HG03571 (cell line): ENCODE measurements at regions not wholly inside any gene's neighbourhood (a gene's known extent, or its start where the extent isn't known, plus 50 kb on each side); places are given as distances from the start of the nearest gene placed in this dataset.
"Not testable (repeated sequence)": the region's sequence is repeated elsewhere in the genome, so short reads cannot be mapped to it uniquely, and the experiment has no call there.

Experiments
- ATAC-seq: cut with Tn5 transposase; IDR thresholded peaks from one replicate; pipeline ENCODE4 v1.9.1; 2021; ENCODE audit not compliant: unreplicated experiment

- no peak for ATAC-seq
Observed at GRCh38 chr13:106105153-106105552, 430.3 kb downstream of the EFNB2 start.

GRCh38 chr13:106104281-106104901 is 431.1 kb downstream of the EFNB2 start:
- no peak for ATAC-seq

- ATAC-seq, result no peak
Observed at GRCh38 chr13:106103779-106104178, 431.7 kb downstream of the EFNB2 start.

- ATAC-seq, result no peak
Observed at GRCh38 chr13:106102786-106103185, 432.7 kb downstream of the EFNB2 start.

- no peak for ATAC-seq
Observed at GRCh38 chr13:106101201-106101600, 434.3 kb downstream of the EFNB2 start.

GRCh38 chr13:106100171-106100919 is 435.1 kb downstream of the EFNB2 start:
- ATAC-seq, result peak; percentile 49

GRCh38 chr13:106099765-106100164 is 435.7 kb downstream of the EFNB2 start:
- no peak for ATAC-seq

- ATAC-seq, result no peak
Observed at GRCh38 chr13:106098778-106099177, 436.7 kb downstream of the EFNB2 start.

- no peak for ATAC-seq
Observed at GRCh38 chr13:106096661-106097092, 438.8 kb downstream of the EFNB2 start.

- ATAC-seq, result no peak
Observed at GRCh38 chr13:106095919-106096318, 439.5 kb downstream of the EFNB2 start.

- ATAC-seq, result no peak
Observed at GRCh38 chr13:106095406-106095805, 440.1 kb downstream of the EFNB2 start.

- no peak for ATAC-seq
Observed at GRCh38 chr13:106090001-106090400, 445.5 kb downstream of the EFNB2 start.

- ATAC-seq, result no peak
Observed at GRCh38 chr13:106089261-106089980, 446.0 kb downstream of the EFNB2 start.

- ATAC-seq, result no peak
Observed at GRCh38 chr13:106088085-106088484, 447.4 kb downstream of the EFNB2 start.

GRCh38 chr13:106087201-106087600 is 448.3 kb downstream of the EFNB2 start:
- ATAC-seq, result no peak

- no peak for ATAC-seq
Observed at GRCh38 chr13:106083620-106084350, 451.7 kb downstream of the EFNB2 start.

- not testable (repeated sequence) for ATAC-seq
Observed at GRCh38 chr13:106081221-106081620, 454.2 kb downstream of the EFNB2 start.

- no peak for ATAC-seq
Observed at GRCh38 chr13:106078191-106078590, 457.3 kb downstream of the EFNB2 start.

- ATAC-seq, result no peak
Observed at GRCh38 chr13:106077017-106077416, 458.4 kb downstream of the EFNB2 start.

GRCh38 chr13:106072014-106072413 is 463.4 kb downstream of the EFNB2 start:
- ATAC-seq, result no peak

GRCh38 chr13:106063591-106064313 is 471.7 kb downstream of the EFNB2 start:
- no peak for ATAC-seq
